Progenitor cell of endocrine pancreas (in vitro differentiated cells): ENCODE measurements at regions not wholly inside any gene's neighbourhood (a gene's known extent, or its start where the extent isn't known, plus 50 kb on each side); places are given as distances from the start of the nearest gene placed in this dataset.

Source experiments
- DNase-seq: peaks from one replicate; pipeline ENCODE4 v3.0.0; 2021; ENCODE audit warnings: low spot score; ENCODE audit not compliant: unreplicated experiment
- H3K27ac Mint-ChIP-seq: 2 replicates; pipeline ENCODE4 v1.8.0; 2021; ENCODE audit warnings: mild to moderate bottlenecking, moderate library complexity, mixed read lengths
- H3K27me3 Mint-ChIP-seq: 2 replicates; pipeline ENCODE4 v1.8.0; 2021; ENCODE audit warnings: mixed read lengths
- H3K36me3 Mint-ChIP-seq: 2 replicates; pipeline ENCODE4 v1.8.0; 2022; ENCODE audit warnings: mixed read lengths; ENCODE audit not compliant: insufficient read depth
- H3K4me1 Mint-ChIP-seq: 2 replicates; pipeline ENCODE4 v1.8.0; 2021; ENCODE audit warnings: low read depth, mixed read lengths
- H3K4me3 Mint-ChIP-seq: 2 replicates; pipeline ENCODE4 v1.8.0; 2021; ENCODE audit warnings: low read depth, mild to moderate bottlenecking, moderate library complexity, mixed read lengths
- H3K9me3 Mint-ChIP-seq: 2 replicates; pipeline ENCODE4 v1.8.0; 2021; ENCODE audit warnings: low read depth, mixed read lengths
- CTCF ChIP-seq: fragments of 200-600 bp; sonication (generic); IDR thresholded peaks from one replicate; pipeline ENCODE4 v1.5.0; 2021; ENCODE audit warnings: antibody characterized with exemption, mild to moderate bottlenecking; ENCODE audit not compliant: unreplicated experiment

GRCh38 chr5:30239331-30240022, 954.0 kb upstream of the CDH6 start:
- TF ChIP-seq CTCF = no peak
- H3K27ac Mint-ChIP-seq = no peak overlapping the region
- H3K4me3 Mint-ChIP-seq = no peak overlapping the region
- H3K36me3 Mint-ChIP-seq = no peaks in the 10 kb centered on the region
- DNase-seq = no peak
- H3K27me3 Mint-ChIP-seq = no peaks in the 10 kb centered on the region
- no peaks in the 10 kb centered on the region for H3K4me1 Mint-ChIP-seq
- no peaks in the 10 kb centered on the region for H3K9me3 Mint-ChIP-seq

GRCh38 chr5:30237189-30237588, 956.3 kb upstream of the CDH6 start:
- Mint-ChIP-seq H3K4me3 (no peak overlapping the region), H3K27ac (no peak overlapping the region), H3K36me3 (no peaks in the 10 kb centered on the region), H3K4me1 (no peaks in the 10 kb centered on the region), H3K27me3 (no peaks in the 10 kb centered on the region), H3K9me3 (no peaks in the 10 kb centered on the region)
- no peak for DNase-seq
- TF ChIP-seq CTCF = no peak

- Mint-ChIP-seq H3K27ac (no peak overlapping the region), H3K4me1 (no peaks in the 10 kb centered on the region), H3K36me3 (no peaks in the 10 kb centered on the region), H3K4me3 (no peak overlapping the region), H3K27me3 (no peaks in the 10 kb centered on the region), H3K9me3 (peaks cover 7% of the 10 kb centered on the region)
- TF ChIP-seq CTCF = no peak
- DNase-seq = no peak
Measured at GRCh38 chr5:30209755-30210154, 983.7 kb upstream of the CDH6 start.

GRCh38 chr5:30197662-30198061, 995.8 kb upstream of the CDH6 start:
- no peak overlapping the region for H3K4me3 Mint-ChIP-seq
- no peak for TF ChIP-seq CTCF
- H3K36me3 Mint-ChIP-seq = no peaks in the 10 kb centered on the region
- H3K4me1 Mint-ChIP-seq = peaks cover 5% of the 10 kb centered on the region
- H3K27me3 Mint-ChIP-seq = no peaks in the 10 kb centered on the region
- no peak overlapping the region for H3K27ac Mint-ChIP-seq
- no peak for DNase-seq
- no peaks in the 10 kb centered on the region for H3K9me3 Mint-ChIP-seq

- peaks cover 5% of the 10 kb centered on the region for H3K4me1 Mint-ChIP-seq
- H3K9me3 Mint-ChIP-seq = no peaks in the 10 kb centered on the region
- TF ChIP-seq CTCF = no peak
- no peaks in the 10 kb centered on the region for H3K27me3 Mint-ChIP-seq
- no peak overlapping the region for H3K4me3 Mint-ChIP-seq
- H3K36me3 Mint-ChIP-seq = no peaks in the 10 kb centered on the region
- DNase-seq = no peak
- H3K27ac Mint-ChIP-seq = no peak overlapping the region
Measured at GRCh38 chr5:30195036-30195435, 998.5 kb upstream of the CDH6 start.
